ENCODE measurements at regions not wholly inside any gene's neighbourhood (a gene's known extent, or its start where the extent isn't known, plus 50 kb on each side); places are given as distances from the start of the nearest gene placed in this dataset.

DNA sequence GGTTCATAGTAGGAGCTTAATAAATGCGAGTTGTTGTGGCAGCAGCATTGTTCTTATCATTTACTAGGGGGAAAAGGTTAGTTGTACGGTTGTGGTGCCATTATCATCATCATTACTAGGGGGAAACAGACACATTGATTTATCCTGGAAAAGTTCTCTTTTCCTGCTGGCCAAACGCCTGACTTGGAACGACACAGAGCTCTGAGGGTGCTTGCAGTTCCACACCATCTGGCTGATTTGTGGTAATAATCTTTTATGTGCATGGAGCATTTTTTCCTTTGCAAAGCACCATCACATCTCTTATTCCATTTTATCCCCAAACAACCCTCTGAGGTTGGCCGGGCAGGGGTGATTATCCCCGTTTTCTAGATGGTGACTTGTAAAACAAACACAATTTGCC lies 219.4 kb downstream of the BUB3 start:
- Mint-ChIP-seq H3K4me3 (no peak overlapping the region), H3K9me3 (no peaks in the 10 kb centered on the region), H3K27me3 (peaks cover 2% of the 10 kb centered on the region), H3K36me3 (no peaks in the 10 kb centered on the region), H3K27ac (no peak overlapping the region), H3K4me1 (ENCODE audit: low read depth) (no peaks in the 10 kb centered on the region)
- CTCF ChIA-PET = no interaction called here
- DNase-seq = no peak
- intact Hi-C loops (cut with micrococcal nuclease) = no loop called here
- POLR2A ChIA-PET = no interaction called here

DNA sequence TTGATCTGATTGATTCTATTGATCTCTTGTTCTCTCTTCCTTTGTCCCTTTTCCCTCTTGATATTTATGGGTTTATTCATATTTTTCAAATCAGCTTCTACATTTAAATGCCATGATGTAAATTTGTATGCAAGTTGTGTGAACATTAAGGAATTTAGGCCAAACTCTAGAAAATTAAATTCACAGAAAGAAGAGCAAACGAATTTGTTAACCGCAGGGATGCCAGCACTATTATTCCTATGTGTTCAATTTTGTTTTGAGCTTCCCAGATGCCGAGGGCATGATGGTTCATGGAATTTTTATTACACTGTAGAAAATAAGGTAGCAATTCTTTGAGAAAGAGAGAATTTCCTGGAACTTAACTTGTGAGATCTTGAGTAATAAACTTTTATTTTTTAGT lies 220.9 kb downstream of the BUB3 start:
- Mint-ChIP-seq H3K9me3 (no peaks in the 10 kb centered on the region), H3K4me3 (no peak overlapping the region), H3K27ac (no peak overlapping the region), H3K27me3 (peaks cover 4% of the 10 kb centered on the region), H3K36me3 (no peaks in the 10 kb centered on the region), H3K4me1 (ENCODE audit: low read depth) (no peaks in the 10 kb centered on the region)
- POLR2A ChIA-PET = no interaction called here
- DNase-seq = no peak
- intact Hi-C loops (cut with micrococcal nuclease) = no loop called here
- CTCF ChIA-PET = no interaction called here

DNA sequence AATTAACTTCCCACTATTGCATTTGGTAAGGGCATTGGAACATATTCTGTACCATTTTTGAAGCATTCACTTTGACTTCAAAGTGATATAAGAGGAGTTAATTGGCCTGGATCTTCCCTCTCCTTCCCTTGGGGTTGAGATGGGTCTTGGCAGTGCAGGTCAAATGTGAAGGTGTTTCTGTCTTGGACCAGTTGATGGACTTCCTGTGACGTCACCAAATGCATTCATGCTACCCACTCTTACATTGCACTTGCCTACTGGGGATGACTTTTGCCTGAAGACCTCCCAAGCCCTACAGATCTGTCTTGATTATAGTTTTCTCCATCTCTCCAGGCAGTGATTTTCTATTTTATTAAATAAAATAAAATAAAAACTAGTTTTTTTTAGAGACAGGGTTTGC lies 221.5 kb downstream of the BUB3 start:
- POLR2A ChIA-PET = no interaction called here
- Mint-ChIP-seq H3K27me3 (peaks cover 4% of the 10 kb centered on the region), H3K9me3 (no peaks in the 10 kb centered on the region), H3K4me1 (ENCODE audit: low read depth) (no peaks in the 10 kb centered on the region), H3K4me3 (no peak overlapping the region), H3K36me3 (no peaks in the 10 kb centered on the region), H3K27ac (no peak overlapping the region)
- no peak for DNase-seq
- intact Hi-C loops (cut with micrococcal nuclease) = no loop called here
- CTCF ChIA-PET = no interaction called here

- ChIA-PET POLR2A (no interaction called here), CTCF (no interaction called here)
- Mint-ChIP-seq H3K27me3 (peaks cover 4% of the 10 kb centered on the region), H3K9me3 (no peaks in the 10 kb centered on the region), H3K4me3 (no peak overlapping the region), H3K36me3 (no peaks in the 10 kb centered on the region), H3K4me1 (ENCODE audit: low read depth) (no peaks in the 10 kb centered on the region), H3K27ac (no peak overlapping the region)
- DNase-seq = no peak
- intact Hi-C loops (cut with micrococcal nuclease) = no loop called here
These were observed 223.7 kb downstream of the BUB3 start for GRCh38 chr10:123377883-123378282.

DNA sequence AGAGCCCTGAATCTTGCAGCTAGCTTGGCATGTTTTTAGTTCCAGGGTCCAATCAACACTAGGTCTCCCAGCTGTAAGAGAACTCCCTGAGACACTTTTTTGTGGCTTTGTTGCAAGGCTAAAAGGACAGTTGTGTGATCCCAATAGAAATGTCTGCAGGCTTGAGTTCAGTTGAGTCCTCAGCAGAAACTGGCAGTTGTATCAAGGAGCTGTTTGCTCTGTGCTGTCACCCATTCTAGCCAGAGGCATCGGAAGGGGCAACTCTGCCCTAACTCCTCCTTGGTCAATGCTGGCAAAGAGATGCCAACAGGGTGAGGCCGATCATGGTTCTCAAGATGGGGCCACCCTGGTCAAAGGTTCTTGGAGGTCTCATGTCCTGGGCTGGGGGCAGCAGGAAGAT lies 224.1 kb downstream of the BUB3 start:
- Mint-ChIP-seq H3K4me1 (ENCODE audit: low read depth) (no peaks in the 10 kb centered on the region), H3K27ac (no peak overlapping the region), H3K4me3 (no peak overlapping the region), H3K27me3 (peaks cover 4% of the 10 kb centered on the region), H3K36me3 (no peaks in the 10 kb centered on the region), H3K9me3 (no peaks in the 10 kb centered on the region)
- intact Hi-C loops (cut with micrococcal nuclease) = no loop called here
- POLR2A ChIA-PET = no interaction called here
- DNase-seq = no peak
- CTCF ChIA-PET = no interaction called here

- Mint-ChIP-seq H3K9me3 (no peaks in the 10 kb centered on the region), H3K27me3 (peaks cover 4% of the 10 kb centered on the region), H3K4me3 (no peak overlapping the region), H3K36me3 (no peaks in the 10 kb centered on the region), H3K4me1 (ENCODE audit: low read depth) (no peaks in the 10 kb centered on the region), H3K27ac (no peak overlapping the region)
- ChIA-PET POLR2A (no interaction called here), CTCF (interaction anchor here (0.9 to 2.1 kb wide), 3 partner anchors 245 to 814 kb away, joined by 3 to 14 read pairs (median 4); no protein-coding TSS in a partner anchor)
- intact Hi-C loops (cut with micrococcal nuclease) = no loop called here
- DNase-seq = no peak
These were observed 225.0 kb downstream of the BUB3 start for GRCh38 chr10:123379156-123379555.

DNA sequence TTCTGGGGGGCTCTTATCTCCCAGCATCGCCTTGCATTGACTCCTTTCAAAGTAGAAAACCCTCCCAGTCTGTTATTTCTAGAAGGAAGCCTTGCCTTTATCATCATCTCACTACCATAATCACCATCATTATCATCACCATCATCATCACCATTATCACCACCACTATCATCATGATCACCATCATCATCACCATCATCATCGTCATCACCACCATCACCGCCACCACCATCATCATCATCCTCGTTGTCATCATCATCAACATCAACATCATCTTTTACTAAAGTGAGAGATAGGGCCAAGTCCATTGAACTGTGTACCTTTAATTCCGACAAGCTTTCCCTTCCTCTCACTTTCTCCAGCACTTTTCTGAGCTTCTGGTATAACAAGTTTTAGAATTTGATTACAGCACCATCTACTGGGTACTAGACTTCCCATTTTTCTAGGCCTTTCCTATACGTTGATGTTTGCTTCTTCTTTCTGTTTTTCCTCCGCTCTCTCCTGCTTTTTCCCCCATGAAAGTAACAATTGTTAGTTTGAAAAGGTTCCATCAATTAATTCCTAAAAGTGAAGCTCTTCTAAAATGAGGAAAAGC lies 226.4 kb downstream of the BUB3 start:
- Mint-ChIP-seq H3K9me3 (peaks cover 4% of the 10 kb centered on the region), H3K27ac (no peak overlapping the region), H3K4me3 (no peak overlapping the region), H3K4me1 (ENCODE audit: low read depth) (no peaks in the 10 kb centered on the region), H3K36me3 (no peaks in the 10 kb centered on the region), H3K27me3 (peaks cover 3% of the 10 kb centered on the region)
- intact Hi-C loops (cut with micrococcal nuclease) = loop anchor here (1.0 to 2.0 kb wide), 3 partner anchors 178 to 247 kb away; no protein-coding TSS in a partner anchor
- CTCF ChIA-PET = interaction anchor here (0.8 to 2.1 kb wide), 6 partner anchors 226 to 338 kb away, joined by 3 to 14 read pairs (median 4); partner anchors contain the start of gene BUB3
- DNase-seq = no peak
- POLR2A ChIA-PET = no interaction called here

- peaks cover 8% of the 10 kb centered on the region for H3K9me3 Mint-ChIP-seq
- no peaks in the 10 kb centered on the region for H3K4me1 Mint-ChIP-seq (ENCODE audit: low read depth)
- H3K36me3 Mint-ChIP-seq = peaks cover 2% of the 10 kb centered on the region
- DNase-seq = no peak
- ChIA-PET POLR2A (no interaction called here), CTCF (interaction anchor here (0.8 to 2.1 kb wide), 6 partner anchors 227 to 339 kb away, joined by 3 to 14 read pairs (median 4); partner anchors contain the start of gene BUB3)
- peaks cover 3% of the 10 kb centered on the region for H3K27me3 Mint-ChIP-seq
- no peak overlapping the region for H3K4me3 Mint-ChIP-seq
- intact Hi-C loops (cut with micrococcal nuclease) = loop anchor here (2.0 kb wide), 2 partner anchors 178 to 240 kb away; no protein-coding TSS in a partner anchor
- H3K27ac Mint-ChIP-seq = no peak overlapping the region
These were observed 227.0 kb downstream of the BUB3 start for GRCh38 chr10:123381224-123381623.

- ChIA-PET CTCF (no interaction called here), POLR2A (no interaction called here)
- Mint-ChIP-seq H3K9me3 (peaks cover 13% of the 10 kb centered on the region), H3K27ac (no peak overlapping the region), H3K4me1 (ENCODE audit: low read depth) (no peaks in the 10 kb centered on the region), H3K27me3 (peaks cover 3% of the 10 kb centered on the region), H3K4me3 (no peak overlapping the region), H3K36me3 (peaks cover 2% of the 10 kb centered on the region)
- no peak for DNase-seq
- intact Hi-C loops (cut with micrococcal nuclease) = no loop called here
These were observed 228.3 kb downstream of the BUB3 start for GRCh38 chr10:123382491-123382890.

GRCh38 chr10:123385508-123386080 lies 231.4 kb downstream of the BUB3 start:
- H3K36me3 Mint-ChIP-seq = peaks cover 2% of the 10 kb centered on the region
- H3K27me3 Mint-ChIP-seq = no peaks in the 10 kb centered on the region
- intact Hi-C loops (cut with micrococcal nuclease) = no loop called here
- no peaks in the 10 kb centered on the region for H3K4me1 Mint-ChIP-seq (ENCODE audit: low read depth)
- H3K9me3 Mint-ChIP-seq = peaks cover 17% of the 10 kb centered on the region
- CTCF ChIA-PET = no interaction called here
- H3K4me3 Mint-ChIP-seq = no peak overlapping the region
- DNase-seq = no peak
- POLR2A ChIA-PET = no interaction called here
- H3K27ac Mint-ChIP-seq = no peak overlapping the region

DNA sequence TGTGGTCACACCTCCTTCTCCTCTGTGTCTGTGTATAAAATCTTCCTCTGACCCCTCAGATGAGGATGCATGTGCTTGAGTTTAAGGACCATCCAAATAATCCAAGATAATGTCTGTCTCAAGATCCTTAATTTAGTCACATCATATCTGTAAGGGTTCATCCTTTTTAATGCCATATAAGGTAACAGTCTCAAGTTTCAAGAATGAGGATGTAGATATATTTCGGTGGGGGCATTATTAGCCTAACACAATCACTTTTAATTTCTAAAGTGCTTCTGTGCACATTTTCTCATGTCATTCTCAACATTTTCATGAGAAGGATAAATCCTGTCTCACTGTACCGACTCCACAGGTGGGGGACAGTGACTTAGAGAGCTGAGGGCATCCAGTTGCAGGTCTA lies 235.3 kb downstream of the BUB3 start:
- H3K36me3 Mint-ChIP-seq = peaks cover 2% of the 10 kb centered on the region
- H3K4me3 Mint-ChIP-seq = no peak overlapping the region
- intact Hi-C loops (cut with micrococcal nuclease) = no loop called here
- POLR2A ChIA-PET = no interaction called here
- CTCF ChIA-PET = no interaction called here
- no peak for DNase-seq
- no peak overlapping the region for H3K27ac Mint-ChIP-seq
- no peaks in the 10 kb centered on the region for H3K4me1 Mint-ChIP-seq (ENCODE audit: low read depth)
- no peaks in the 10 kb centered on the region for H3K27me3 Mint-ChIP-seq
- peaks cover 17% of the 10 kb centered on the region for H3K9me3 Mint-ChIP-seq

GRCh38 chr10:123390332-123390731 lies 236.1 kb downstream of the BUB3 start:
- Mint-ChIP-seq H3K9me3 (peaks cover 21% of the 10 kb centered on the region), H3K27me3 (no peaks in the 10 kb centered on the region), H3K4me1 (ENCODE audit: low read depth) (no peaks in the 10 kb centered on the region), H3K27ac (no peak overlapping the region), H3K36me3 (peaks cover 4% of the 10 kb centered on the region), H3K4me3 (no peak overlapping the region)
- DNase-seq = no peak
- CTCF ChIA-PET = no interaction called here
- intact Hi-C loops (cut with micrococcal nuclease) = no loop called here
- POLR2A ChIA-PET = no interaction called here

- ChIA-PET POLR2A (no interaction called here), CTCF (no interaction called here)
- intact Hi-C loops (cut with micrococcal nuclease) = no loop called here
- Mint-ChIP-seq H3K27me3 (no peaks in the 10 kb centered on the region), H3K4me1 (ENCODE audit: low read depth) (no peaks in the 10 kb centered on the region), H3K27ac (no peak overlapping the region), H3K4me3 (no peak overlapping the region), H3K9me3 (peaks cover 17% of the 10 kb centered on the region), H3K36me3 (peaks cover 4% of the 10 kb centered on the region)
- DNase-seq = no peak
These were observed 236.7 kb downstream of the BUB3 start for GRCh38 chr10:123390874-123391273.
